Stimulated activated naive B cell treated with anti-CD40 and anti-IgM and Interleukin-4, amounts not matched to agents 10 μg/mL and 1 μg/mL and 100 μg/mL, for 72 hours (primary cell): ENCODE measurements at regions not wholly inside any gene's neighbourhood (a gene's known extent, or its start where the extent isn't known, plus 50 kb on each side); places are given as distances from the start of the nearest gene placed in this dataset.

Source experiments
- ATAC-seq, 2 donors: fragments of 150-1000 bp; cut with Tn5 transposase; replicated peaks; 2 replicates each; pipeline ENCODE4 v1.10.0; 2021; ENCODE audit warnings: moderate library complexity in 1 of 2
- DNase-seq: peaks from one replicate; pipeline ENCODE4 v3.0.0; 2021
- H3K27ac Mint-ChIP-seq: one replicate; pipeline ENCODE4 v1.8.0; 2022; ENCODE audit warnings: mild to moderate bottlenecking, mixed read lengths
- H3K27me3 Mint-ChIP-seq, 2 donors: one replicate each; pipeline ENCODE4 v1.8.0; 2022; ENCODE audit warnings: mixed read lengths in 2 of 2
- H3K36me3 Mint-ChIP-seq, 2 donors: one replicate each; pipeline ENCODE4 v1.8.0; 2022; ENCODE audit warnings: mixed read lengths in 2 of 2, mild to moderate bottlenecking in 1 of 2
- H3K4me1 Mint-ChIP-seq, 2 donors: one replicate each; pipeline ENCODE4 v1.8.0; 2022; ENCODE audit warnings: mixed read lengths in 2 of 2, mild to moderate bottlenecking in 1 of 2
- H3K4me3 Mint-ChIP-seq, 2 donors: one replicate each; pipeline ENCODE4 v1.8.0; 2022; ENCODE audit warnings: mild to moderate bottlenecking in 2 of 2, mixed read lengths in 2 of 2, moderate library complexity in 1 of 2
- H3K9me3 Mint-ChIP-seq, 2 donors: one replicate each; pipeline ENCODE4 v1.8.0; 2022; ENCODE audit warnings: mixed read lengths in 2 of 2, mild to moderate bottlenecking in 1 of 2

DNA sequence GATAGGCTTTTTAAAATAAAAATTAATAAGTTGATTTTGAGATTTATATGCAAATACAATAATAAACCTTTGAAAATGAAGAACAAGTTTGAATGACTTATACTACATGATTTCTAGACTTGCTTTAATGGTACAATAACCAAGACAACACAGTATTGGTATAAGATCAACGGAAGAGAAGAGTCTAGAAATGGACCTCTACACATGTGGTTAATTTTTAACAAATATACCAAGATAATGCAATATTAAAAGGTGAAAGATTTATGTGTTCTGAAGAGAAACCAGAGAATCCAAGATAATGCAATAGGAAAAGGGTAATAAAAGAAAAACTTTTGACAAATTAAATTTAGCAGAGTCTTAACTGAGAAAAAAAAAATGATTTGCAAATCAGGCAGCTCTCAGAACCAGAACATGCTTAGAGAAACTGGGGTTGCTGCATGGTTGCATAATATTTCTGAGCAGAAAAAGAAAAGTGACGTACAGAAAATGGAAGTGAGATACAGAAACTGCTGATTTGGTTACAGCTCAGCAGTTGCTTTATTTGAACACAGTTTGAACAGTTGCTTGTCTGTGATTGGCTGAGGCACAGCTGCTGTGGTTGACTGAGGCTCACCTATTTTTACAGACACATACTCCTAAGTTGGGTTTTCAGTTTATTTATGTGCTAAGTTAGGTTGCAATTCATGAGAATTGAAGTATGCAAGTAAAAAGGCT, 365.9 kb downstream of the CRPPA start:
- no peak for DNase-seq
- Mint-ChIP-seq H3K36me3 (no peaks in the 10 kb centered on the region), H3K4me1 (peaks cover 0 to 8% of the 10 kb centered on the region in 2 donors), H3K4me3 (no peak overlapping the region), H3K27me3 (no peaks in the 10 kb centered on the region), H3K9me3 (no peaks in the 10 kb centered on the region), H3K27ac (no peak overlapping the region)
- peak; percentile 54 to 64 for ATAC-seq

DNA sequence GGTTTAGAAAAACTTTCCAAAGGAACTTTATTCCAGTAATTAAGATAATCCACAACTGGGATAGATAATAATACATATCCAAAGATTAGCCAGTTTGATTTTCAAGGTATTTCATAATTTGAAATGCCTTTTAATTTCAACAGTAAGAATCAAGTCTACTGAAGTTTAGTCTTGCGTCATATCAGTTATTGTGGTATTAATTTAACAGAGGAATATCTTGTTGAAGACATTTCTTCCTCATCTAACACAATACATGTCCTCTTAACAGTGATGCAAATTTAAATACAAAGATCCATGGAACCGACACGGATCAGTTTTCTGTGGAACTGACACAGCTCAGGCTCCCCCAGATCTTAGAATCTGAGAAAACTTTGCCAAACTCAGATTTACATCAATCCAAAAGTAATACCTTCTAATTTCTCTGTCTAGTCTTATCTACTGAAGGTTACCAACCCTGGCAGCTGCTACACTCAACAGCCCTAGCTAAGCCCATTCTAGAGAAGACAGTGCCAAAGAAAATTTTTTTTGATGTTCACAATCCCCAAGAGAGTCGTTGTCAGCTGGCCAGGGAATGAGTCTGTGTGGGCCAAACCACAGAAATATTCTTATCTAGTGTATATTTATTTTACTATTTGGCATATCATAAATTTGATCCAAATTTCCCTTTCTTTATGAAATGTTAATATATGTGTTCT, 365.2 kb upstream of the MEOX2 start:
- Mint-ChIP-seq H3K36me3 (no peaks in the 10 kb centered on the region), H3K4me1 (peaks cover 0 to 8% of the 10 kb centered on the region in 2 donors), H3K9me3 (no peaks in the 10 kb centered on the region), H3K27ac (no peak overlapping the region), H3K4me3 (no peak overlapping the region), H3K27me3 (no peaks in the 10 kb centered on the region)
- DNase-seq = no peak
- no peak for ATAC-seq

DNA sequence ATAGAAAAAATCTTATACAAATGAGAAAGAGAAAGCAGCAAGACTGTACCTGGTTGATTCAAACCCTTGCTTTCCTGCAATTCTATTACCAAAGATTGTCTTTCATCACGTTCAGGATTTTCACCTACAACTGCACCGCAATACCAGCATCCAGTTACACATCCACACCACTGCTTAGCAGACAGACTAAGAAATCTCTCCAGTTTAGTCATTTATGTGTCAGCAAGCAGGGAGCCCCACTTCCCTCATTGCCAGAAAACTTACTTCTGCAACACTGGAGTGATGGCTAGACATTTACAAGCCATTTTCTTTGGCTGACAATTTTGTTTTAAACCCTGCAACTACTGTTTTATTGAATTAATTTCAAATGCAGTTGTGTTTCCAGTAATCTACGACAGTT, 359.6 kb upstream of the MEOX2 start:
- Mint-ChIP-seq H3K9me3 (no peaks in the 10 kb centered on the region), H3K27ac (no peak overlapping the region), H3K36me3 (no peaks in the 10 kb centered on the region), H3K4me1 (no peaks in the 10 kb centered on the region), H3K27me3 (no peaks in the 10 kb centered on the region), H3K4me3 (no peak overlapping the region)
- no peak for ATAC-seq
- DNase-seq = no peak

DNA sequence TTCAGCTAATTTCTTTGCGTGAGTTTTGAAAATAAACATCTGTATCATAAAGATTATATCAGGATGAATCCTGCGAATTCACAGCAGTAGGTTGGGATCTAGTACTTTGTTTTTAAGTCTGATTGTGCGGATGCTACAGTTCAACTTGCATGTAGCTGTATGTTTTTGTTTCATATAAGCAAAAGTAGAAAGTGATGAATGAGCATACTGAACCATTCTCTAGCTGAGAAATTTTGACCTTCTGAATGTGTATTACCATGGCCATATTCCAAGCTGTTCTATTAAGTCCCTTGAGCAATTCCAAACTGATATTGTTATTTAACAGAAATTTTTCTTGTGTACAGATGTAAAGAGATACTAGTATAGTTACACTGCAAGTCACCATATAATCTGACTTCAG, 358.8 kb upstream of the MEOX2 start:
- H3K36me3 Mint-ChIP-seq = no peaks in the 10 kb centered on the region
- DNase-seq (no peak), ATAC-seq (no peak)
- no peaks in the 10 kb centered on the region for H3K4me1 Mint-ChIP-seq
- H3K4me3 Mint-ChIP-seq = no peak overlapping the region
- no peaks in the 10 kb centered on the region for H3K9me3 Mint-ChIP-seq
- H3K27me3 Mint-ChIP-seq = peaks cover 0 to 4% of the 10 kb centered on the region in 2 donors
- no peak overlapping the region for H3K27ac Mint-ChIP-seq

DNA sequence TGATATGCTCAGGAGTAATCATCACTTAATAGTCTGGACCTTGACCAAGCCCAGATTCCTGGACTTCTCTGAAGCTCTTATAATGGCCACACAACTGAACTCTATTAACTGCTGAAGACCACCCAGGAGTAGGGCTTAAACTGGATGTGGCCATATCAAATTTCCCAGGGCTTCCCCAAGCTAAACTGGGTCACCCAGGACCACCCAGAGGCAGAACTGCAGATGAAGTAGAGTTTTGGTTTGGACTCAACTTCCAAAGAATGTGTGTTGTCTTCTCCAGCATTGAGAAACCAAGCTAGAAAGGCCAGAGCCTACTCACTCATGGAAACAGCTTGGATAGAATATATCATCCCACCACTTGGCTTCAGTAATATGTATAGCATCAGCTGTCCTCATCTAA, 358.2 kb upstream of the MEOX2 start:
- no peak for ATAC-seq
- peaks cover 0 to 6% of the 10 kb centered on the region in 2 donors for H3K27me3 Mint-ChIP-seq
- no peaks in the 10 kb centered on the region for H3K36me3 Mint-ChIP-seq
- no peak overlapping the region for H3K27ac Mint-ChIP-seq
- H3K4me3 Mint-ChIP-seq = no peak overlapping the region
- H3K4me1 Mint-ChIP-seq = no peaks in the 10 kb centered on the region
- DNase-seq = no peak
- no peaks in the 10 kb centered on the region for H3K9me3 Mint-ChIP-seq

DNA sequence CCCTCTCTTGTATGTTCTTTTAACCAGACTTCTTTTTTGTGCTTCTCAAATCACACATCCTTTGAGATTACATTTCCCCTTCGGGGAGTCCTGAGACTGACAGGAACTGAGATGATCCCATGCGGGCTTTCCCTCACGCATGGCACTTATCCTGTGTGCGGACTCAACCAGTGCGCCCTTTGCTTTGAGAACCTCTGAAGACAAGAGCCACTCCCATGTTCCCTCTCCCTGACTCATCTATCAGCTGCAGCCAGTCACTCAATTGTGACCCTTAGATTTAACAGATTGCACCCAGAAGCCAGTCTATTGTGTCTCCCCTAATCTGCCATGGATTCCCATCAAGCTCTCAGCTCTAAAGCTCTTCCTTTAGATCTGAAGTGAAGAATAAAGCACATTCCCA, 353.9 kb upstream of the MEOX2 start:
- H3K4me3 Mint-ChIP-seq = no peak overlapping the region
- H3K36me3 Mint-ChIP-seq = no peaks in the 10 kb centered on the region
- no peaks in the 10 kb centered on the region for H3K4me1 Mint-ChIP-seq
- ATAC-seq = no peak
- H3K27me3 Mint-ChIP-seq = peaks cover 0 to 6% of the 10 kb centered on the region in 2 donors
- no peak overlapping the region for H3K27ac Mint-ChIP-seq
- H3K9me3 Mint-ChIP-seq = no peaks in the 10 kb centered on the region
- DNase-seq = no peak

DNA sequence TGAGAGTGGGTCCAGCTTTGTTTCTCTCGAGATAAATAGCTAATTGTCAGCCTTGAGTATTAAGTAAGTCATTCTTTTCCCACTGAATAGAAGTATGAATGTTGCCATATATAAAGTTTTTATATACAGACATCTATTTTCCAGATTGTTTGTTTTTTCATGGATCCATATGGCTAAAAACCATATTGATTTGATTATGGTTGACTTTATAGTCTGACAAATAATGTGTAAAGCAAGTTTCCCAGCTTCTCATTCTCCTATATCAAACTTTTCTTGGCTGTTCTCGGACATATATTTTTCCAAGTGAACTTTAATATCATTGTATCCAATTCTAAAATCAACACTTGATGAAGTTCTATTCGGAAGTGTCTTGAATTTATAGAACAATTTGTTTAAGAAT, 352.4 kb upstream of the MEOX2 start:
- no peak for ATAC-seq
- Mint-ChIP-seq H3K4me3 (no peak overlapping the region), H3K27me3 (peaks cover 0 to 6% of the 10 kb centered on the region in 2 donors), H3K36me3 (no peaks in the 10 kb centered on the region), H3K9me3 (no peaks in the 10 kb centered on the region), H3K27ac (no peak overlapping the region), H3K4me1 (no peaks in the 10 kb centered on the region)
- no peak for DNase-seq

DNA sequence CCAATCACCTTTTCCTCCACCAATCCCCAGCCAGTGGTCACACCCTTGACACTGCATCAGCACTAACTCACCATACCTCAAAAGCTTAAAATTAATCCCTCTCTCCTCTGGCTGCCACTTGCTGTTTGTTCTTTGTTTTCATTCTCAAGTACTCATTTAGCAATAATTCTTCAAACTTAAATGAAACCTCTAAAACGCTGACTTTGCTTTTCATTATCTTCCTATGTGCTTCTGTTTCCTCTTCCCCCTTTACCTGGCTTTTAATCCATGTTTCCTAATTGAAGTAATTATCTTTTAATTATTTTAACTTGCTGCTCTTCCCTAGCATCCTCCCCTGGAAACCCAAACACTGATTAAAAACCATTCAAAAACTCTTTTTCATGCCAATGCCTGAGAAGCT, 348.9 kb upstream of the MEOX2 start:
- no peaks in the 10 kb centered on the region for H3K36me3 Mint-ChIP-seq
- no peaks in the 10 kb centered on the region for H3K9me3 Mint-ChIP-seq
- no peak overlapping the region for H3K4me3 Mint-ChIP-seq
- H3K4me1 Mint-ChIP-seq = no peaks in the 10 kb centered on the region
- DNase-seq = no peak
- peaks cover 0 to 2% of the 10 kb centered on the region in 2 donors for H3K27me3 Mint-ChIP-seq
- no peak overlapping the region for H3K27ac Mint-ChIP-seq
- ATAC-seq = no peak

DNA sequence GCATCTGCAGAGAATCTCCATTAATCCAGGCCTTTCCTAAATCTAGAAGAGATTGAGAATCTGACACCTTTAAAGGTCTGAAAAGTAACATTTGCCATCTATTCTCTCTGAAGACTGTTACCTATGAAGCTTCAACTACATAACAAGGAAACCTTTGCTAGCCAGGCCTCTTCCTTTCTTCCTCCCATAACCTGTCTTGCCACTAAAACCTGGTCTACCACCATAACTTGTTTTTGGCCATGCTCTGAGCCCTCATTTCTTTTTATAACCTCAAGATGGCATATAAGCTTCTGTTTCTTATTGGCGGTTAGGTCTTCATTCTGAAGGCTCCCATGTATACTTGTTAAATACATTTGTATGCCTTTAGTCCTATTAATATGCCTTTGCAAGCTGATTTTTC, 348.4 kb upstream of the MEOX2 start:
- H3K4me1 Mint-ChIP-seq = no peaks in the 10 kb centered on the region
- H3K4me3 Mint-ChIP-seq = no peak overlapping the region
- no peaks in the 10 kb centered on the region for H3K36me3 Mint-ChIP-seq
- no peak for ATAC-seq
- no peak for DNase-seq
- H3K27ac Mint-ChIP-seq = no peak overlapping the region
- H3K27me3 Mint-ChIP-seq = no peaks in the 10 kb centered on the region
- no peaks in the 10 kb centered on the region for H3K9me3 Mint-ChIP-seq

DNA sequence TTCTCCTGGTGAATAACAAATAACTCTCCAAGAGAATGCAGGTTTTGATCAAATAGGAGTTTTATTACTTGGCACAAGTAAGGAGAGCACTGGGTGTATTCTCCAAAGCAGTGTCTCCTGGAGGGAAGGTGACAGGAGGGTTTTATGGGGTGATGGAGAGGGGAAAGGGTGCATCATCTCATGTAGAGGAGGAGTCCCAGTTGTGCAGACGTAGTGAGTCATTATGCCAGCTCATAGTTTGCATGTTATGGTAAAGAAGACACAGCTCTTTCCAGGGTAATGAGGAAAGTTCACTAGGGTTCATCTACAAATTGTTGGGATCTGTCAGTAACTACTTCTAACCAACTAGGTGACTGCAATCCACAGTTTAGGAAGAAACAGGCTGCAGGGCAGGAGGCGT, 347.9 kb upstream of the MEOX2 start:
- H3K36me3 Mint-ChIP-seq = no peaks in the 10 kb centered on the region
- no peak for ATAC-seq
- DNase-seq = no peak
- H3K4me3 Mint-ChIP-seq = no peak overlapping the region
- no peaks in the 10 kb centered on the region for H3K4me1 Mint-ChIP-seq
- no peaks in the 10 kb centered on the region for H3K27me3 Mint-ChIP-seq
- no peaks in the 10 kb centered on the region for H3K9me3 Mint-ChIP-seq
- H3K27ac Mint-ChIP-seq = no peak overlapping the region

DNA sequence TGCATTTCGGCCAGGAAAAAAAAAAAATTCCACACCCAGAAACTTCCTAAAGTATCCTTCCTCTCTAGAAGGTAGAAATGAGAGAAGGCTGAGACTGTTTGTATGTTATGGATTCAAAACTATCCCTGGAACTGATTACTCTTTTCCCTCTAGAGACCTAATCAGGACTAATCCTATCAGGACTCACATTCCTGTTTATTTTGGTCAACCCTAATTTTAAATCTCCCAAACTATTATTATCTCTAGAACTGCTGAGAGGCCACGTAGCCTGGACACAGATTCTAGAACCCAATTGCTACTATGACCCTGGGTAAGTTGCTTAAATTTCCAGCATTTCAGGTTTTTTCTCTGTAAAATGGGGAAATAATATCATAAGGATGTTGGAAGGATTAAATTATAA, 346.8 kb upstream of the MEOX2 start:
- DNase-seq = no peak
- no peaks in the 10 kb centered on the region for H3K9me3 Mint-ChIP-seq
- H3K27me3 Mint-ChIP-seq = no peaks in the 10 kb centered on the region
- H3K4me3 Mint-ChIP-seq = no peak overlapping the region
- no peak for ATAC-seq
- H3K27ac Mint-ChIP-seq = no peak overlapping the region
- H3K4me1 Mint-ChIP-seq = no peaks in the 10 kb centered on the region
- H3K36me3 Mint-ChIP-seq = no peaks in the 10 kb centered on the region

DNA sequence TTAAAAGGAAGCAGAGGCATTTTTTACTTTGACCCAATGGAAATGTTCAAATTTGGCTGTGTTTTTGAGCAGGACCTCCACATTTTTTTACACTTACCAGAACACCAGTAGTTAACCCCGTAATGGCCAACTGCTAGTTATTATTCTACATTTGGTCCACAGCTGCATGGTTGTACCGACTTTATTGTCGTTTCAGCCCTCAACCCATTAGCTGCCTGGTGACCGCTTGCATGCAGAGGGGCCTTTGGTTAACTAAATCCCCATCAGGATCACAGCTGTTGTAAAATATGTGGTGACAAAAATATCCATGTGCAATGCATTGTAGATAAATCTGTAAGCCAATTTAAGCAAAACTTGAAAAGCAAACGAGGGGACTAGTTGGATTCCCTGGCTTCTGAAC, 342.2 kb upstream of the MEOX2 start:
- Mint-ChIP-seq H3K27me3 (no peaks in the 10 kb centered on the region), H3K4me3 (no peak overlapping the region), H3K27ac (no peak overlapping the region), H3K9me3 (no peaks in the 10 kb centered on the region), H3K36me3 (no peaks in the 10 kb centered on the region), H3K4me1 (no peaks in the 10 kb centered on the region)
- DNase-seq (no peak), ATAC-seq (no peak)

DNA sequence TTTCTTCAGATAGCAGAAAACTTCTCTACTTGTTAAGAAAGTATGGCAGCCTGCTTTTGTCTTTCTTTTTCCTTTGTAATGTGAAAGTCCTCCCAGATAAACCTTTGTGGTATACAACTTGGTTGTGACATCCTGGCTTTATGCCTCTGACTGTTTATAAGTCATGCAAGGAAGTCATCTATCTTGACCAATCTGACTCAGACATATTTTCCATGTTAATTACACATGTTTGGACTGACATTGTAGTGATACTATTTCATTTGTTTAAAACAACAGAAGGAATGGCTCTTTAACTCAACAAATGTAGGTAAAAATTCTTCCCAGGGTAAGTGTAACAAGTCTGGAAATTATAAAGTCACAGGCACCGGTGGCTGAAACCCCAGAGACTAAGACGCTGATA, 341.6 kb upstream of the MEOX2 start:
- no peaks in the 10 kb centered on the region for H3K36me3 Mint-ChIP-seq
- ATAC-seq = no peak
- H3K27me3 Mint-ChIP-seq = no peaks in the 10 kb centered on the region
- H3K27ac Mint-ChIP-seq = no peak overlapping the region
- no peaks in the 10 kb centered on the region for H3K4me1 Mint-ChIP-seq
- no peak overlapping the region for H3K4me3 Mint-ChIP-seq
- H3K9me3 Mint-ChIP-seq = no peaks in the 10 kb centered on the region
- no peak for DNase-seq

DNA sequence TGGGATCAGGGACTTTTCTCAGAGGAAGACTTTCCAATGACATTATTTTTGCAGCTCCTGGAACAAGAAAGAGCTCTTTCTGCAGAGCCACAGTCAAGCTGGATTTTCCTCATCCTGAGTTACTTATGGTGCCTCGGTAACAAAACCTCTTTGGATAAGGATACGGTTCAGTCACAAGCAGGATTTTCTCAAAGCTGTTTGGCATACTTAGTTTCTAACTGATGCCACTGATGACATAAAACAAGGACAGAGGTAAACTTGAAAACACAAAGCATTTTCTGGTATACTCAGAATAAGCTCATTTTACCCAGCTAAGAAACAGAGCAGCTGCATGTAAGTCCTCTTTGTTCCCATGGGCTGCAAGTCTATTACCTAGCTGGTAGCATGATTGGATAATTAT, 340.9 kb upstream of the MEOX2 start:
- Mint-ChIP-seq H3K9me3 (no peaks in the 10 kb centered on the region), H3K36me3 (no peaks in the 10 kb centered on the region), H3K4me3 (no peak overlapping the region), H3K27ac (no peak overlapping the region), H3K27me3 (no peaks in the 10 kb centered on the region), H3K4me1 (no peaks in the 10 kb centered on the region)
- DNase-seq (no peak), ATAC-seq (no peak)

DNA sequence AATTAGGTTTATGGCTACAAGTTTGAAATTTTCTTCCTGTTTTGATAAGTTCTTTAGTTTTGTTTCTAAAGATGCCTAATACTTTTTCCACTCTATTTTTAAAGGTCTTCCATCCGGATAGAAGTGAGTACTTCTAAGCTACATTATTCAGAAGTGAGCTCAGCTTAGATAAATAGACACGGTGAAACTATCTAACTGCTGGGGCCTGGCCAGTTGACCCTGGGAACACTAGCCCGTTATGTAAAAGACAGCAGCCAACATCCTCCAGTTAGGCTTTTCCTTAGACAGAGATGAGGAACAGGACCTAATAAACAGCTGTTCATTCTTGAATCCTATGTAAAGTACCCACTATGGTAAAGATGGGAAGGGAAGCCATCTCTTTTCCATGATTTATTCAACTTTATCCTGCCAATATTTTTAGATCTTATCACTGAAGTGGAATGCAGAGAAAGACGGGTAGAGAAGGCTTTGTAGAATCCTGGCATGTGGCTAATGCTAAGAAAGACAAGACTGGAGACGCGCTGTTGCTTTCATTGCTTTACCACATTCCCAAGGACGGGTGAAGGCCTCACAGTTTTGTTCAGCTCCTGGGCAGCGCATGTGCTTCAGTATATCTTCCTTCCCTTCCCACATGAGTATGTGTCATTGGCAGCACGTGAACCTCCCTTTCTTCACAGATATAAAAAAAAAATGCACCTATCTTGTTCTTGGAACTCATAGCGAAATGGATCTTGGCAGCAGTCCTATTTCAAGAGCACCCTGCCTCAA, 340.0 kb upstream of the MEOX2 start:
- ATAC-seq (no peak), DNase-seq (no peak)
- Mint-ChIP-seq H3K36me3 (no peaks in the 10 kb centered on the region), H3K4me3 (no peak overlapping the region), H3K4me1 (no peaks in the 10 kb centered on the region), H3K27me3 (no peaks in the 10 kb centered on the region), H3K27ac (no peak overlapping the region), H3K9me3 (no peaks in the 10 kb centered on the region)
